ENCODE measurements at regions not wholly inside any gene's neighbourhood (a gene's known extent, or its start where the extent isn't known, plus 50 kb on each side); places are given as distances from the start of the nearest gene placed in this dataset.

GRCh38 chr14:25231004-25231403 is 181.1 kb upstream of the STXBP6 start:
- Histone ChIP-seq H3K36me3 (replicated peaks in 1 of 2; ENCODE audit: control insufficient read depth in 1 of 2, insufficient read depth in 2 of 2, low read length in 2 of 2) (no peaks in the 10 kb centered on the region), H3K9ac (ENCODE audit: insufficient read depth, low read depth, low read length) (no peak overlapping the region), H3K4me1 (ENCODE audit: insufficient read depth, low read length) (no peaks in the 10 kb centered on the region), H4K20me1 (ENCODE audit: insufficient read depth, low read length) (no peaks in the 10 kb centered on the region), H3K4me3 (replicated peaks in 1 of 3; ENCODE audit: insufficient read depth in 1 of 3, low read depth in 2 of 3, low read length in 3 of 3) (no peak overlapping the region), H3K9me3 (ENCODE audit: low read length) (no peaks in the 10 kb centered on the region; the same call in 1 of the 2 replicates), H3K27ac (ENCODE audit: extremely low read length, insufficient read depth, low read length) (no peak overlapping the region), H2AFZ (ENCODE audit: low read length) (no peak overlapping the region), H3K79me2 (ENCODE audit: insufficient read depth, low read length) (no peaks in the 10 kb centered on the region), H3K27me3 (ENCODE audit: control insufficient read depth in 1 of 2, insufficient read depth in 2 of 2, low read length in 2 of 2) (no peaks in the 10 kb centered on the region), H3K4me2 (ENCODE audit: low read depth, low read length) (no peak overlapping the region)
- in situ Hi-C loops (cut with HindIII; ENCODE audit: extremely low pct_ligation_motif_present, low pct_unique_long_range_greater_than_20kb) (no loop called here), intact Hi-C loops (cut with micrococcal nuclease; ENCODE audit: unreplicated experiment) (no loop called here)
- 30% methylated on average over 4 of the region's 4 CpGs for WGBS (ENCODE audit: low lambda C conversion rate)
- no TSS peak for BruUV-seq (replicated peaks)
- ATAC-seq (no peak), FAIRE-seq (no peak), DNase-seq (ENCODE audit: low spot score) (no peak)
- ChIA-PET POLR2A (no interaction called here), CTCF (ENCODE audit: low intra/inter-chr PET ratio, low total read pairs) (no interaction called here)
- no peak for TF ChIP-seq REXO4 (CRISPR knock-in tag; IDR thresholded peaks at IDR 0.05; ENCODE audit: borderline replicate concordance)
- no peak for TF ChIP-seq ZBTB8A (CRISPR knock-in tag; IDR thresholded peaks at IDR 0.05; ENCODE audit: borderline replicate concordance, low read depth)
- TF ChIP-seq, protein P1, sequence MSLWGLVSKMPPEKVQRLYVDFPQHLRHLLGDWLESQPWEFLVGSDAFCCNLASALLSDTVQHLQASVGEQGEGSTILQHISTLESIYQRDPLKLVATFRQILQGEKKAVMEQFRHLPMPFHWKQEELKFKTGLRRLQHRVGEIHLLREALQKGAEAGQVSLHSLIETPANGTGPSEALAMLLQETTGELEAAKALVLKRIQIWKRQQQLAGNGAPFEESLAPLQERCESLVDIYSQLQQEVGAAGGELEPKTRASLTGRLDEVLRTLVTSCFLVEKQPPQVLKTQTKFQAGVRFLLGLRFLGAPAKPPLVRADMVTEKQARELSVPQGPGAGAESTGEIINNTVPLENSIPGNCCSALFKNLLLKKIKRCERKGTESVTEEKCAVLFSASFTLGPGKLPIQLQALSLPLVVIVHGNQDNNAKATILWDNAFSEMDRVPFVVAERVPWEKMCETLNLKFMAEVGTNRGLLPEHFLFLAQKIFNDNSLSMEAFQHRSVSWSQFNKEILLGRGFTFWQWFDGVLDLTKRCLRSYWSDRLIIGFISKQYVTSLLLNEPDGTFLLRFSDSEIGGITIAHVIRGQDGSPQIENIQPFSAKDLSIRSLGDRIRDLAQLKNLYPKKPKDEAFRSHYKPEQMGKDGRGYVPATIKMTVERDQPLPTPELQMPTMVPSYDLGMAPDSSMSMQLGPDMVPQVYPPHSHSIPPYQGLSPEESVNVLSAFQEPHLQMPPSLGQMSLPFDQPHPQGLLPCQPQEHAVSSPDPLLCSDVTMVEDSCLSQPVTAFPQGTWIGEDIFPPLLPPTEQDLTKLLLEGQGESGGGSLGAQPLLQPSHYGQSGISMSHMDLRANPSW (CRISPR knock-in tag; IDR thresholded peaks at IDR 0.05; ENCODE audit: borderline replicate concordance): no peak
- TF ChIP-seq ZNF546 (CRISPR knock-in tag; conservative IDR thresholded peaks at IDR 0.05): no peak

- ATAC-seq: no peak
- ChIA-PET CTCF (ENCODE audit: low intra/inter-chr PET ratio, low total read pairs) (interaction anchor here (0.6 kb wide), 1 partner anchor 31 kb away, joined by 3 read pairs; no protein-coding TSS in a partner anchor), POLR2A (no interaction called here)
- Histone ChIP-seq H3K4me2 (ENCODE audit: low read depth, low read length) (no peak overlapping the region), H3K9ac (ENCODE audit: insufficient read depth, low read depth, low read length) (no peak overlapping the region), H2AFZ (ENCODE audit: low read length) (no peak overlapping the region), H4K20me1 (ENCODE audit: insufficient read depth, low read length) (no peaks in the 10 kb centered on the region), H3K4me1 (ENCODE audit: insufficient read depth, low read length) (no peaks in the 10 kb centered on the region), H3K79me2 (ENCODE audit: insufficient read depth, low read length) (no peaks in the 10 kb centered on the region), H3K27ac (ENCODE audit: extremely low read length, insufficient read depth, low read length) (no peak overlapping the region), H3K27me3 (ENCODE audit: control insufficient read depth in 1 of 2, insufficient read depth in 2 of 2, low read length in 2 of 2) (no peaks in the 10 kb centered on the region), H3K36me3 (replicated peaks in 1 of 2; ENCODE audit: control insufficient read depth in 1 of 2, insufficient read depth in 2 of 2, low read length in 2 of 2) (no peaks in the 10 kb centered on the region), H3K9me3 (ENCODE audit: low read length) (no peaks in the 10 kb centered on the region; the same call in 1 of the 2 replicates), H3K4me3 (replicated peaks in 1 of 3; ENCODE audit: insufficient read depth in 1 of 3, low read depth in 2 of 3, low read length in 3 of 3) (no peak overlapping the region)
- BruUV-seq (replicated peaks): no TSS peak
- in situ Hi-C loops (cut with HindIII; ENCODE audit: extremely low pct_ligation_motif_present, low pct_unique_long_range_greater_than_20kb) (no loop called here), intact Hi-C loops (cut with micrococcal nuclease; ENCODE audit: unreplicated experiment) (no loop called here)
- WGBS (ENCODE audit: low lambda C conversion rate): 1% methylated on average over 3 of the region's 3 CpGs
- DNase-seq (ENCODE audit: low spot score): no peak
- FAIRE-seq: no peak
- no peak for TF ChIP-seq KDM6A (CRISPR knock-in tag; IDR thresholded peaks at IDR 0.05; ENCODE audit: low read depth)
- TF ChIP-seq, protein P2, sequence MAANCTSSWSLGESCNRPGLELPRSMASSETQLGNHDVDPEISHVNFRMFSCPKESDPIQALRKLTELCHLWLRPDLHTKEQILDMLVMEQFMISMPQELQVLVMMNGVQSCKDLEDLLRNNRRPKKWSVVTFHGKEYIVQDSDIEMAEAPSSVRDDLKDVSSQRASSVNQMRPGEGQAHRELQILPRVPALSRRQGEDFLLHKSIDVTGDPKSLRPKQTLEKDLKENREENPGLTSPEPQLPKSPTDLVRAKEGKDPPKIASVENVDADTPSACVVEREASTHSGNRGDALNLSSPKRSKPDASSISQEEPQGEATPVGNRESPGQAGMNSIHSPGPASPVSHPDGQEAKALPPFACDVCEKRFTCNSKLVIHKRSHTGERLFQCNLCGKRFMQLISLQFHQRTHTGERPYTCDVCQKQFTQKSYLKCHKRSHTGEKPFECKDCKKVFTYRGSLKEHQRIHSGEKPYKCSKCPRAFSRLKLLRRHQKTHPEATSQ (CRISPR knock-in tag; IDR thresholded peaks at IDR 0.05; ENCODE audit: borderline replicate concordance): no peak
- no peak for TF ChIP-seq AGO1 (IDR thresholded peaks at IDR 0.05; ENCODE audit: low read depth, low read length, poor library complexity, severe bottlenecking)
- TF ChIP-seq ZNF224 (CRISPR knock-in tag; IDR thresholded peaks at IDR 0.05): no peak
- no peak for TF ChIP-seq IRF9 (CRISPR knock-in tag; IDR thresholded peaks at IDR 0.05; ENCODE audit: borderline replicate concordance)
- no peak for TF ChIP-seq ZNF441 (CRISPR knock-in tag; IDR thresholded peaks at IDR 0.05; ENCODE audit: borderline replicate concordance)
- TF ChIP-seq, protein P3, sequence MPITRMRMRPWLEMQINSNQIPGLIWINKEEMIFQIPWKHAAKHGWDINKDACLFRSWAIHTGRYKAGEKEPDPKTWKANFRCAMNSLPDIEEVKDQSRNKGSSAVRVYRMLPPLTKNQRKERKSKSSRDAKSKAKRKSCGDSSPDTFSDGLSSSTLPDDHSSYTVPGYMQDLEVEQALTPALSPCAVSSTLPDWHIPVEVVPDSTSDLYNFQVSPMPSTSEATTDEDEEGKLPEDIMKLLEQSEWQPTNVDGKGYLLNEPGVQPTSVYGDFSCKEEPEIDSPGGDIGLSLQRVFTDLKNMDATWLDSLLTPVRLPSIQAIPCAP (CRISPR knock-in tag; IDR thresholded peaks at IDR 0.05; ENCODE audit: low read depth): no peak
- no peak for TF ChIP-seq PPARG (CRISPR knock-in tag; conservative IDR thresholded peaks at IDR 0.05)
These were observed 176.3 kb upstream of the STXBP6 start for GRCh38 chr14:25226214-25226613.

Data from HepG2 (cell line).